ENCODE measurements at regions not wholly inside any gene's neighbourhood (a gene's known extent, or its start where the extent isn't known, plus 50 kb on each side); places are given as distances from the start of the nearest gene placed in this dataset.

DNA sequence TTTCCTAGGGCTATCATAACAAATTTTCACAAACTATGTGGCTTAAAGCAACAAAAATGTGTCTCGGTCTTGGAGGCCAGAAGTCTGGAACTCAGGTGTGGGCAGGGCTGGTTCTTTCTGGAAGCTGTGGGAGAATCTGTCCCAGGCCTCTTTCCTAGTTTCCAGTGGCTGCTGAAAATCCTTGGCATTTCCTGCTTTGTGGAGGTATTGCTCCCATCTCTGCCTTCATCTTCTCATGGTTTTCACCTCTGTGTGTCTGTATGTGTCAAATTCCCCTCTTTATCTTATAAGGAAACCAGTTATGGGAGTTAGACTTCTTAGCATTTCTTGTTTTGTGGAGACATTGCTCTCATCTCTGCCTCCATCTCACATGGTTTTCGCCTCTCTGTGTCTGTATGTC lies 130.4 kb upstream of the PLET1 start:
- WGBS: 45% methylated on average over 2 of the region's 2 CpGs
- no peaks in the 10 kb centered on the region for H3K9me3 ChIP-seq (ENCODE audit: control insufficient read depth in 4 of 4, low read length in 3 of 4)
- TF ChIP-seq JUND (IDR thresholded peaks at IDR 0.05) (no peak), FOXA1 (IDR thresholded peaks at IDR 0.05) (no peak), HNF4G (IDR thresholded peaks at IDR 0.05) (no peak), SP1 (IDR thresholded peaks at IDR 0.05) (no peak)
- TF ChIP-seq, protein P1, sequence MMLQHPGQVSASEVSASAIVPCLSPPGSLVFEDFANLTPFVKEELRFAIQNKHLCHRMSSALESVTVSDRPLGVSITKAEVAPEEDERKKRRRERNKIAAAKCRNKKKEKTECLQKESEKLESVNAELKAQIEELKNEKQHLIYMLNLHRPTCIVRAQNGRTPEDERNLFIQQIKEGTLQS (IDR thresholded peaks at IDR 0.05): no peak
- H3K4me1 ChIP-seq (ENCODE audit: control insufficient read depth in 4 of 4, insufficient read depth in 4 of 4, low read length in 3 of 4): no peaks in the 10 kb centered on the region
- DNase-seq (ENCODE audit: low spot score): no peak
- H3K27me3 ChIP-seq (ENCODE audit: control insufficient read depth in 4 of 4, insufficient read depth in 4 of 4, low read length in 3 of 4): no peaks in the 10 kb centered on the region
- no peak overlapping the region for H3K4me3 ChIP-seq (ENCODE audit: low read depth in 1 of 3, low read length in 3 of 3)
- H3K9ac ChIP-seq (ENCODE audit: low read depth in 1 of 2, low read length in 2 of 2): no peak overlapping the region
- H3K27ac ChIP-seq (ENCODE audit: low read depth in 1 of 2, low read length in 2 of 2): no peak overlapping the region
- no peaks in the 10 kb centered on the region for H3K36me3 ChIP-seq (ENCODE audit: control insufficient read depth in 4 of 4, insufficient read depth in 3 of 4, low read depth in 1 of 4, low read length in 3 of 4)

DNA sequence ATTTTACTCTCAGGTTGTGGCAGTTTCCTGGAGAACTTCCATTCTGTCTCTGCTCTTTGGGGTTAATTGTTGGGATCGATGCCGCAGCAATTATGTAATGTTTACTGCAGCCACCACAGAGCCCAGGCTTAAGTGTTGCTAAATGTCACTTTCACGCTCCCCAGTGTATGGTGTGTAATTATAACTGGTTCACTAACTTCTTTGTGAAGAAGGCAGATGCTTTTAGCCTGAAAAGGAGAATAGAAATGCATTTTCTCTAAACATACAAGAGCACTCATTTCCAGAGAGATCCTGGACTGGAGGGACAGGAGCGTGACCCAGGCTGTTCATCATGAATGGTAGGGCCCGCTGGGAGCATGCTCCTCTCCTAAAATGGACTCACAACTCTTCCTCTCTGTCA lies 132.2 kb upstream of the PLET1 start:
- H3K27ac ChIP-seq (ENCODE audit: low read depth in 1 of 2, low read length in 2 of 2): no peak overlapping the region
- no peaks in the 10 kb centered on the region for H3K27me3 ChIP-seq (ENCODE audit: control insufficient read depth in 4 of 4, insufficient read depth in 4 of 4, low read length in 3 of 4)
- H3K9ac ChIP-seq (ENCODE audit: low read depth in 1 of 2, low read length in 2 of 2): no peak overlapping the region
- H3K36me3 ChIP-seq (ENCODE audit: control insufficient read depth in 4 of 4, insufficient read depth in 3 of 4, low read depth in 1 of 4, low read length in 3 of 4): no peaks in the 10 kb centered on the region
- no peak overlapping the region for H3K4me3 ChIP-seq (ENCODE audit: low read depth in 1 of 3, low read length in 3 of 3)
- no peak for DNase-seq (ENCODE audit: low spot score)
- 69% methylated on average over 5 of the region's 5 CpGs for WGBS
- H3K9me3 ChIP-seq (ENCODE audit: control insufficient read depth in 4 of 4, low read length in 3 of 4): no peaks in the 10 kb centered on the region
- TF ChIP-seq, protein P2, sequence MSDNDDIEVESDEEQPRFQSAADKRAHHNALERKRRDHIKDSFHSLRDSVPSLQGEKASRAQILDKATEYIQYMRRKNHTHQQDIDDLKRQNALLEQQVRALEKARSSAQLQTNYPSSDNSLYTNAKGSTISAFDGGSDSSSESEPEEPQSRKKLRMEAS (IDR thresholded peaks at IDR 0.05): no peak
- TF ChIP-seq EGR1 (IDR thresholded peaks at IDR 0.05; ENCODE audit: low read depth in 2 of 2) (no peak), FOXA1 (IDR thresholded peaks at IDR 0.05) (no peak), YY1 (IDR thresholded peaks at IDR 0.05) (no peak), HNF4G (IDR thresholded peaks at IDR 0.05) (no peak)
- TF ChIP-seq, protein P3, sequence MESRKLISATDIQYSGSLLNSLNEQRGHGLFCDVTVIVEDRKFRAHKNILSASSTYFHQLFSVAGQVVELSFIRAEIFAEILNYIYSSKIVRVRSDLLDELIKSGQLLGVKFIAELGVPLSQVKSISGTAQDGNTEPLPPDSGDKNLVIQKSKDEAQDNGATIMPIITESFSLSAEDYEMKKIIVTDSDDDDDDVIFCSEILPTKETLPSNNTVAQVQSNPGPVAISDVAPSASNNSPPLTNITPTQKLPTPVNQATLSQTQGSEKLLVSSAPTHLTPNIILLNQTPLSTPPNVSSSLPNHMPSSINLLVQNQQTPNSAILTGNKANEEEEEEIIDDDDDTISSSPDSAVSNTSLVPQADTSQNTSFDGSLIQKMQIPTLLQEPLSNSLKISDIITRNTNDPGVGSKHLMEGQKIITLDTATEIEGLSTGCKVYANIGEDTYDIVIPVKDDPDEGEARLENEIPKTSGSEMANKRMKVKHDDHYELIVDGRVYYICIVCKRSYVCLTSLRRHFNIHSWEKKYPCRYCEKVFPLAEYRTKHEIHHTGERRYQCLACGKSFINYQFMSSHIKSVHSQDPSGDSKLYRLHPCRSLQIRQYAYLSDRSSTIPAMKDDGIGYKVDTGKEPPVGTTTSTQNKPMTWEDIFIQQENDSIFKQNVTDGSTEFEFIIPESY (IDR thresholded peaks at IDR 0.05): no peak
- TF ChIP-seq, protein P1 (IDR thresholded peaks at IDR 0.05): no peak
- H3K4me1 ChIP-seq (ENCODE audit: control insufficient read depth in 4 of 4, insufficient read depth in 4 of 4, low read length in 3 of 4): no peaks in the 10 kb centered on the region

DNA sequence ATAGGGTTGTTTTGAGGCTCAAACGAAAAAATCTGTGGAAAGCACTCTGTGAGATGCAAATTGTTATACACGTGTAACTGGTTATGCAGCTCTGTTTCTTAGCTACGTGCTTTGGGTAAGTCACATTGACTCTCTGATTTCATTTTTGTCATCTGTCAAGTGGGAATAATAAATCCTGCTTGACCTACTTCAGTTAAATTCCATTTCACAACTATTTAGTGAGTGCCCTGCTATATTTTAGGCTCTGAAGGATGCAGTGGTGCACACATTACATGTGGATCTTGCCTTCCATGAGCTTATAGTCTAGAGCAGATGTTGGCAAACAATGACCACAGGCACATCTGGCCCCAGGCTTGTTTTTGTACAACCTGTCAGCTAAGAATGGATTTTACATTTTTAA lies 133.6 kb upstream of the PLET1 start:
- 71% methylated on average over 3 of the region's 3 CpGs for WGBS
- Histone ChIP-seq H3K9me3 (ENCODE audit: control insufficient read depth in 4 of 4, low read length in 3 of 4) (no peaks in the 10 kb centered on the region), H3K9ac (ENCODE audit: low read depth in 1 of 2, low read length in 2 of 2) (no peak overlapping the region), H3K36me3 (ENCODE audit: control insufficient read depth in 4 of 4, insufficient read depth in 3 of 4, low read depth in 1 of 4, low read length in 3 of 4) (no peaks in the 10 kb centered on the region), H3K4me1 (ENCODE audit: control insufficient read depth in 4 of 4, insufficient read depth in 4 of 4, low read length in 3 of 4) (no peaks in the 10 kb centered on the region), H3K4me3 (ENCODE audit: low read depth in 1 of 3, low read length in 3 of 3) (no peak overlapping the region), H3K27ac (ENCODE audit: low read depth in 1 of 2, low read length in 2 of 2) (no peak overlapping the region), H3K27me3 (ENCODE audit: control insufficient read depth in 4 of 4, insufficient read depth in 4 of 4, low read length in 3 of 4) (no peaks in the 10 kb centered on the region)
- TF ChIP-seq, protein P2 (IDR thresholded peaks at IDR 0.05): no peak
- TF ChIP-seq EGR1 (IDR thresholded peaks at IDR 0.05; ENCODE audit: low read depth in 2 of 2) (no peak), YY1 (IDR thresholded peaks at IDR 0.05) (no peak), RAD21 (IDR thresholded peaks at IDR 0.05) (no peak), FOXA1 (IDR thresholded peaks at IDR 0.05) (no peak), SP1 (IDR thresholded peaks at IDR 0.05) (no peak), GABPA (IDR thresholded peaks at IDR 0.05 in 1 of 2, conservative IDR thresholded peaks at IDR 0.05 in 1 of 2) (no peak), RXRA (IDR thresholded peaks at IDR 0.05) (no peak), NR2F2 (IDR thresholded peaks at IDR 0.05) (no peak), FOXA2 (IDR thresholded peaks at IDR 0.05) (no peak)
- TF ChIP-seq, protein P4, sequence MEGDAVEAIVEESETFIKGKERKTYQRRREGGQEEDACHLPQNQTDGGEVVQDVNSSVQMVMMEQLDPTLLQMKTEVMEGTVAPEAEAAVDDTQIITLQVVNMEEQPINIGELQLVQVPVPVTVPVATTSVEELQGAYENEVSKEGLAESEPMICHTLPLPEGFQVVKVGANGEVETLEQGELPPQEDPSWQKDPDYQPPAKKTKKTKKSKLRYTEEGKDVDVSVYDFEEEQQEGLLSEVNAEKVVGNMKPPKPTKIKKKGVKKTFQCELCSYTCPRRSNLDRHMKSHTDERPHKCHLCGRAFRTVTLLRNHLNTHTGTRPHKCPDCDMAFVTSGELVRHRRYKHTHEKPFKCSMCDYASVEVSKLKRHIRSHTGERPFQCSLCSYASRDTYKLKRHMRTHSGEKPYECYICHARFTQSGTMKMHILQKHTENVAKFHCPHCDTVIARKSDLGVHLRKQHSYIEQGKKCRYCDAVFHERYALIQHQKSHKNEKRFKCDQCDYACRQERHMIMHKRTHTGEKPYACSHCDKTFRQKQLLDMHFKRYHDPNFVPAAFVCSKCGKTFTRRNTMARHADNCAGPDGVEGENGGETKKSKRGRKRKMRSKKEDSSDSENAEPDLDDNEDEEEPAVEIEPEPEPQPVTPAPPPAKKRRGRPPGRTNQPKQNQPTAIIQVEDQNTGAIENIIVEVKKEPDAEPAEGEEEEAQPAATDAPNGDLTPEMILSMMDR (IDR thresholded peaks at IDR 0.05; ENCODE audit: low read depth, low read length, missing input control): no peak
- no peak for DNase-seq (ENCODE audit: low spot score)

All from liver (tissue), 8 donors.